Testis (tissue), 2 donors: ENCODE measurements at regions not wholly inside any gene's neighbourhood (a gene's known extent, or its start where the extent isn't known, plus 50 kb on each side); places are given as distances from the start of the nearest gene placed in this dataset.

Experiments
- DNase-seq: peaks from one replicate; pipeline ENCODE4 v3.0.0-alpha.2; 2019
- H3K27ac ChIP-seq, 2 donors: fragments of 200-600 bp; sonication (generic); one replicate each; pipeline ENCODE4 v1.5.1; 2019
- H3K27me3 ChIP-seq: fragments of 200-600 bp; sonication (generic); one replicate; pipeline ENCODE4 v1.5.1; 2019
- H3K36me3 ChIP-seq: fragments of 200-600 bp; sonication (generic); one replicate; pipeline ENCODE4 v1.5.1; 2017; ENCODE audit warnings: low read depth; ENCODE audit errors: missing control alignments
- H3K4me1 ChIP-seq: fragments of 200-600 bp; sonication (generic); one replicate; pipeline ENCODE4 v1.5.1; 2019
- H3K4me3 ChIP-seq, 2 donors: fragments of 200-600 bp; sonication (generic); one replicate each; pipeline ENCODE4 v1.5.1; 2017 to 2019
- H3K9me3 ChIP-seq: fragments of 200-600 bp; sonication (generic); one replicate; pipeline ENCODE4 v1.5.1; 2017
- POLR2A ChIP-seq: fragments of 450-650 bp; IDR thresholded peaks from one replicate; pipeline ENCODE4 v1.6.1; 2017; ENCODE audit warnings: antibody characterized with exemption, mild to moderate bottlenecking, moderate library complexity
- WGBS, 2 donors: methylation state at CpG; one replicate each; pipeline ENCODE4 v1.1.5; 2018; 5-methylcytosine and 5-hydroxymethylcytosine counted together
- intact Hi-C: fragments of 100-400 bp; cut with DNase I; formaldehyde crosslinking; loops from one replicate; pipeline ENCODE4 v1.15.1; 2023; ENCODE audit warnings: low total_unique reads
- TF ChIP-seq, protein P1 (sequence below), 3 experiments: fragments of 450-650 bp in 2 of 3; fragments of 200-600 bp in 1 of 3; sonication (generic) in 1 of 3; IDR thresholded peaks; one replicate each; pipeline ENCODE4 v1.5.1; 2016 to 2019; ENCODE audit warnings: antibody characterized with exemption in 3 of 3, mild to moderate bottlenecking in 2 of 3, moderate library complexity in 1 of 3

DNA sequence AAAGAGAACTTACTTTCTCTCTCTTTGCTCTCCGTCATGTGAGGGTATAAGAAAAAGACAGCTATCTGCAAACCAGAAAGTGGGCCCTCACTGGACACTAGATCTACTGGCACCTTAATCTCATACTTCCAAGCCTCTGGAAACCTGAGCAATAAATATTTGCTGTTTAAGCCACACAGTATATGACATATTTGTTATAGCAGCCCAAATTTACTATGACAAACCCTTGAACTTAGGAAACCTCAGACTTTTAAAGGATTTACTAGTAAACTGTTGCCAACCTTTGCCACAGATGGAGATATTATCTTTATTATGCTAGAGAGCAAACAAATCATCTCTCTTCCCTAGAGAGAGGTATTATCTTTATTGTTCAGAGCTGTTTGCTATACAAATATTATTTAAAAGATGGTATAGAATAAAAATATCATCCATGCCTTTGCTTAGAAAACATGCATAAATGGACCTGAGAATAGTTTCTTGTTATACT, 1446.1 kb downstream of the SLITRK1 start:
- Histone ChIP-seq H3K27me3 (no peaks in the 10 kb centered on the region), H3K4me1 (no peaks in the 10 kb centered on the region), H3K9me3 (no peaks in the 10 kb centered on the region), H3K36me3 (no peaks in the 10 kb centered on the region), H3K4me3 (no peak overlapping the region), H3K27ac (no peak overlapping the region)
- no peak for DNase-seq
- intact Hi-C loops = no loop called here
- 94 to 100% methylated on average over 1 of the region's 1 CpG for WGBS, 2 donors
- TF ChIP-seq, protein P1, sequence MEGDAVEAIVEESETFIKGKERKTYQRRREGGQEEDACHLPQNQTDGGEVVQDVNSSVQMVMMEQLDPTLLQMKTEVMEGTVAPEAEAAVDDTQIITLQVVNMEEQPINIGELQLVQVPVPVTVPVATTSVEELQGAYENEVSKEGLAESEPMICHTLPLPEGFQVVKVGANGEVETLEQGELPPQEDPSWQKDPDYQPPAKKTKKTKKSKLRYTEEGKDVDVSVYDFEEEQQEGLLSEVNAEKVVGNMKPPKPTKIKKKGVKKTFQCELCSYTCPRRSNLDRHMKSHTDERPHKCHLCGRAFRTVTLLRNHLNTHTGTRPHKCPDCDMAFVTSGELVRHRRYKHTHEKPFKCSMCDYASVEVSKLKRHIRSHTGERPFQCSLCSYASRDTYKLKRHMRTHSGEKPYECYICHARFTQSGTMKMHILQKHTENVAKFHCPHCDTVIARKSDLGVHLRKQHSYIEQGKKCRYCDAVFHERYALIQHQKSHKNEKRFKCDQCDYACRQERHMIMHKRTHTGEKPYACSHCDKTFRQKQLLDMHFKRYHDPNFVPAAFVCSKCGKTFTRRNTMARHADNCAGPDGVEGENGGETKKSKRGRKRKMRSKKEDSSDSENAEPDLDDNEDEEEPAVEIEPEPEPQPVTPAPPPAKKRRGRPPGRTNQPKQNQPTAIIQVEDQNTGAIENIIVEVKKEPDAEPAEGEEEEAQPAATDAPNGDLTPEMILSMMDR (IDR thresholded peaks at IDR 0.05) = no peak
- no peak for TF ChIP-seq POLR2A

DNA sequence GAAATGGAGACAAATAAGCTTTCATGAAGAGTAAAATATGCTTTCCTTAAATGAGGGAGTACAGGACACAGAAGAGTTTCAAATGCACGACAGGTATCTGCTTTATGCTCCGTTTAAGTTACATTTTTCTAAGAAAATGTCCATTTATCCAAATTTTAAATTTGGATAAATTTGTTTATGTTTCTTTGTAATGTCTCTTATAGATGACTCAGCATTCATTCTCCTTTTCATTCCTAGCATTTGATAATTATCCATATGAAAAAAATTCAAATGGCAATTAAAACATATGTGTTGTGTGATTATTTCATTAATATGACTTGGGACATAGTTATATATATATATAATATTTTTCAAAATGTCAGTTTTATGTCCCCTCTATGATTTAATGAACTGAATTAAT, 1449.3 kb downstream of the SLITRK1 start:
- Histone ChIP-seq H3K4me1 (no peaks in the 10 kb centered on the region), H3K9me3 (no peaks in the 10 kb centered on the region), H3K27me3 (no peaks in the 10 kb centered on the region), H3K27ac (no peak overlapping the region), H3K4me3 (no peak overlapping the region), H3K36me3 (no peaks in the 10 kb centered on the region)
- DNase-seq = no peak
- TF ChIP-seq POLR2A = no peak
- TF ChIP-seq, protein P1 (IDR thresholded peaks at IDR 0.05) = no peak
- 93 to 94% methylated on average over 2 of the region's 2 CpGs for WGBS, 2 donors
- intact Hi-C loops = no loop called here

DNA sequence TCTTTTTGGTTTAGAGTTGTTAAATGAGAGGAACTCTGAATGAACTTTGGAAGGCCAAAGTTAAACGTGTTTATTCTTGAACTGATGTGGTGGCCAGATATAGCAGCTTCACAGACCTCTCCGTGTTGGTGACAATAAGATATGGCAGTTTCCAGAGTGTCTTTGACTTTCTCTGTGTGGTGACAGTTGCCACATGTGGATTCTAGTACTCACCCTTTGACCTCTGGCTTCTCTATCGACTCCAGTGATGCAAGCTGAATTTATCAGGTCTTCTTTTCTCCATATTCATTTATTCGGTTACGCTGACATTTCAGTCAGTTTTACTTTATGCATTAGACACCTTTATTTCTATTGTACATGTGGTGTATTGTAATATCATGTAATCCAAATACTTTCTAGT, 1469.5 kb downstream of the SLITRK1 start:
- H3K4me1 ChIP-seq = no peaks in the 10 kb centered on the region
- no peak overlapping the region for H3K4me3 ChIP-seq
- H3K9me3 ChIP-seq = no peaks in the 10 kb centered on the region
- no peak for TF ChIP-seq POLR2A
- TF ChIP-seq, protein P1 (IDR thresholded peaks at IDR 0.05) = no peak
- 80 to 82% methylated on average over 5 of the region's 5 CpGs for WGBS, 2 donors
- no peak overlapping the region for H3K27ac ChIP-seq
- no peak for DNase-seq
- intact Hi-C loops = no loop called here
- H3K36me3 ChIP-seq = no peaks in the 10 kb centered on the region
- H3K27me3 ChIP-seq = no peaks in the 10 kb centered on the region

DNA sequence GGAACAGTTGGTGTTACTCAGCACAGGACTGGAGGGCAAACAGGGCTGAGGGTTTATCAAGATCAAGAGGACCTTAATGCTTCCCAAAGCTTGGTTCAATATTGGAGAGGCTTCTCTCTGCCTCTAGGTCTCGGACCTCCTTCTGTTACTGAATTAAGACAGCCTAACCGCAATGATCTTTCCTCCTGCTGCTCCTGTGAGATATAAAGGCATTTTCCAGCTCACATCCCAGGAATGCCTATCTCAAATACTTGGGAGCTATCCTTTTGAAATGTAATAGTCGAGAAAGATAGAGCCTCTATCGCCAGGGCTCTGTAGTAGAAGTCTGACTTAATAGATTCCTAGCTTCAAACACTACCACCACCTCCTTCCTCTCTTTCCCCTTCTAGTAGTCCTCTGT, 1475.0 kb downstream of the SLITRK1 start:
- Histone ChIP-seq H3K27ac (no peak overlapping the region), H3K4me1 (no peaks in the 10 kb centered on the region), H3K4me3 (no peak overlapping the region), H3K36me3 (no peaks in the 10 kb centered on the region), H3K27me3 (no peaks in the 10 kb centered on the region), H3K9me3 (no peaks in the 10 kb centered on the region)
- no peak for DNase-seq
- 82 to 89% methylated on average over 4 of the region's 4 CpGs for WGBS, 2 donors
- intact Hi-C loops = no loop called here
- TF ChIP-seq, protein P1 (IDR thresholded peaks at IDR 0.05) = no peak
- no peak for TF ChIP-seq POLR2A

DNA sequence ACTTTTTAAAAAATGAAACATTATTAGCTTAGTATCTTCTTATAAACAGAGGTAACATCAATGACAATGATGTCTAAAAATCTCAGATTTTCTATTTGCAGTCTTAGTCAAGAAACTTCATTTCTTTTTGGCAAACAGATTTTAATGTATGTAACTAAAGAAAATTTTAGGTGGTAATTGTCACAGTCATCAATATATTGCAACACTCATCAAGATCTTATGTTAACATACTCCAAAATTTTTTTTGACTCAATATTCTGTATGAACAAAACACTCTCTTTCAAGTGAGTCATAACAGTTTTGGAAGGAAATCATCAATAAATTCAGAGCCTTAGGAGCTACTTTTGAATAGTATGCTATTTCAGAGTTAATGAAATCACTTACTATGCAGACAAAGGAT, 1507.6 kb downstream of the SLITRK1 start:
- H3K27ac ChIP-seq = no peak overlapping the region
- intact Hi-C loops = no loop called here
- H3K4me3 ChIP-seq = no peak overlapping the region
- H3K4me1 ChIP-seq = no peaks in the 10 kb centered on the region
- TF ChIP-seq POLR2A = no peak
- TF ChIP-seq, protein P1 (IDR thresholded peaks at IDR 0.05) = no peak
- no peaks in the 10 kb centered on the region for H3K9me3 ChIP-seq
- no peaks in the 10 kb centered on the region for H3K36me3 ChIP-seq
- H3K27me3 ChIP-seq = no peaks in the 10 kb centered on the region
- no peak for DNase-seq
